ENCODE measurements at regions not wholly inside any gene's neighbourhood (a gene's known extent, or its start where the extent isn't known, plus 50 kb on each side); places are given as distances from the start of the nearest gene placed in this dataset.

- no peak for TF ChIP-seq JUND (IDR thresholded peaks at IDR 0.05)
- TF ChIP-seq CTCF (IDR thresholded peaks at IDR 0.05; ENCODE audit: low read depth, low read length, missing input control): no peak
- TF ChIP-seq HNF4G (IDR thresholded peaks at IDR 0.05): no peak
- no peak for TF ChIP-seq EGR1 (IDR thresholded peaks at IDR 0.05; ENCODE audit: low read depth in 2 of 2)
- TF ChIP-seq, protein P1, sequence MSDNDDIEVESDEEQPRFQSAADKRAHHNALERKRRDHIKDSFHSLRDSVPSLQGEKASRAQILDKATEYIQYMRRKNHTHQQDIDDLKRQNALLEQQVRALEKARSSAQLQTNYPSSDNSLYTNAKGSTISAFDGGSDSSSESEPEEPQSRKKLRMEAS (IDR thresholded peaks at IDR 0.05): no peak
- no peak for TF ChIP-seq GABPA (IDR thresholded peaks at IDR 0.05 in 1 of 2, conservative IDR thresholded peaks at IDR 0.05 in 1 of 2)
Measured at GRCh38 chr11:116452461-116452860, 320.3 kb downstream of the BUD13 start.
